K562 (cell line): ENCODE measurements at regions not wholly inside any gene's neighbourhood (a gene's known extent, or its start where the extent isn't known, plus 50 kb on each side); places are given as distances from the start of the nearest gene placed in this dataset.

Experiments
- BACH1 ChIP-seq: fragments of 200-800 bp; sonication (Bioruptor generic); IDR thresholded peaks from 2 replicates; pipeline ENCODE4 v1.6.1; 2016; ENCODE audit warnings: missing genetic modification characterization, missing compliant biosample characterization
- CREB1 ChIP-seq, 2 experiments: sonication (generic) in 1 of 2; formaldehyde crosslinking in 1 of 2; IDR thresholded peaks; 2 replicates each; pipeline versions ENCODE4 v1.6.1 to v1.8.0; 2012 to 2022; ENCODE audit warnings: inconsistent platforms in 1 of 2, mild to moderate bottlenecking in 1 of 2, missing genetic modification reagents in 1 of 2, moderate library complexity in 1 of 2
- CTCF ChIP-seq, 3 experiments: IDR thresholded peaks in 2 of 3; conservative IDR thresholded peaks in 1 of 3; 2 replicates each; pipeline ENCODE4 v1.5.1; 2011 to 2012; ENCODE audit warnings: low read length in 3 of 3, mild to moderate bottlenecking in 3 of 3, control low read depth in 2 of 3, improper control_type of control experiment in 1 of 3, inconsistent platforms in 1 of 3, low read depth in 1 of 3, mixed read lengths in 1 of 3, moderate library complexity in 1 of 3; ENCODE audit not compliant: insufficient read depth in 2 of 3
- DDX20 ChIP-seq: fragments of 450-650 bp; IDR thresholded peaks from 2 replicates; pipeline ENCODE4 v1.6.1; 2016; ENCODE audit warnings: missing genetic modification characterization, low read depth, mild to moderate bottlenecking, missing compliant biosample characterization, moderate library complexity
- ERF ChIP-seq: fragments of 450-650 bp; formaldehyde crosslinking; IDR thresholded peaks from 2 replicates; pipeline ENCODE4 v1.4.0; 2020; ENCODE audit warnings: mild to moderate bottlenecking, mixed read lengths
- KLF10 ChIP-seq: fragments of 250-450 bp; sonication (Bioruptor Pico); IDR thresholded peaks from 2 replicates; pipeline ENCODE4 v1.6.1; 2021; ENCODE audit warnings: matching md5 sums
- MCM3 ChIP-seq: fragments of 450-650 bp; IDR thresholded peaks from 2 replicates; pipeline ENCODE4 v1.6.1; 2016
- MTA2 ChIP-seq: fragments of 450-650 bp; IDR thresholded peaks from 2 replicates; pipeline ENCODE4 v1.6.1; 2016; ENCODE audit warnings: low read depth
- NFYB ChIP-seq: IDR thresholded peaks from 2 replicates; pipeline ENCODE4 v1.6.1; 2011; ENCODE audit warnings: mild to moderate bottlenecking, moderate library complexity; ENCODE audit not compliant: insufficient read length; ENCODE audit errors: extremely low read depth
- SOX6 ChIP-seq: fragments of 450-650 bp; IDR thresholded peaks from 2 replicates; pipeline ENCODE4 v1.6.1; 2014; ENCODE audit warnings: mild to moderate bottlenecking
- ZKSCAN1 ChIP-seq: fragments of 150-350 bp; IDR thresholded peaks from 2 replicates; pipeline ENCODE4 v1.6.1; 2016; ENCODE audit warnings: low read depth, low read length
- TF ChIP-seq, protein P1 (sequence below), 2 experiments: IDR thresholded peaks; 2 replicates each; pipeline ENCODE4 v1.6.1; 2011; ENCODE audit warnings: borderline replicate concordance in 1 of 2, control low read depth in 1 of 2, low read depth in 1 of 2, low read length in 1 of 2, mild to moderate bottlenecking in 1 of 2, mixed read lengths in 1 of 2, moderate library complexity in 1 of 2; ENCODE audit not compliant: insufficient read depth in 1 of 2, insufficient read length in 1 of 2, poor library complexity in 1 of 2, severe bottlenecking in 1 of 2; ENCODE audit errors: extremely low read depth in 1 of 2
- TF ChIP-seq, protein P2 (sequence below): fragments of 250-450 bp; sonication (Bioruptor Pico); IDR thresholded peaks from 2 replicates; pipeline ENCODE4 v1.4.0; 2020; ENCODE audit warnings: mild to moderate bottlenecking, moderate library complexity
- TF ChIP-seq, protein P3 (sequence below): fragments of 250-450 bp; sonication (Bioruptor Pico); IDR thresholded peaks from 2 replicates; pipeline ENCODE4 v1.8.0; 2021; ENCODE audit warnings: mild to moderate bottlenecking, moderate library complexity

DNA sequence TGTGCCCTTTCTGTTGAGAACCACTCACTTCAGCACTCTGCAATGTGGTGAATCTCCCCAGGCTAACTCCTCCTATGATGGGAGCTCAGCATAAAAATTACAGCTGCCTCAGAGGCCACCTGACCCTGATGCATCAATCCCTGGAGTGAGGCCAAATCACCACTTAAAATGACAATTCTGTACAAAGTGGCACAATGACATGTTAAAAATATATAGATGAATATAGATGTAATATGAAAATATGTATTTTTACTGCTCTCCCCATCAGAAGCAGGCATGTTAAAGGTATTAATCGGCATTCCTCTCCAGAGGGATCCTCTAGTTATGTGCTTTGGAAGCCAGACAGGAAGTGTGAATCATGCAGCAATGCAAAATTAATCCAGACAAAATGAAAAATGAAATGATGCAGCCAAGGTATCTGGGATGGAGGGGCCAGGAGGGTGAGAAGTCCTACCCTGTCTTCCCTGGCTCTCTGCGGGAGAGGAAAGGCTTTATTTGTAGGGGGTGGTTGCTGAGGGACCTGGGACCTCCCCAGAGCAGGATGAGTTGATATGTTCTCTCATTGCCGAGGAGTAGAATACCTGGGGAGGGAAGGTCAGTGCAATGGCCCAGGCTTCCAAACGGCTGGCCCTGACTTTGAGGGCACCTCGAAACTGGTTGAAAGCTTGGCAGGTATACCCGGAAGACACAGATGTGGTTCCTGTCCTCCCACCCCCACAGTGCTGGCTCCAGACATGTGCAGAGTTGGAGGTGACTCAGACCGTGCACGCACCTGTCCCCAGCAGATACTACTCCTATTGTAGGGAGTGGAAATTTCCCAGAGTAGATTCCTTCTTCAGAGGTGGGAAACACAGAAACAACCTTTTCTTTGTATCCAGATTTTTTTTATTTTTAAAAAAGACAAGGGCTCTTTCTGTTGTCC, 347.9 kb upstream of the NCAM1 start:
- TF ChIP-seq SOX6 (no peak), CTCF (IDR thresholded peaks at IDR 0.05 in 2 of 3, conservative IDR thresholded peaks at IDR 0.05 in 1 of 3; ENCODE audit: insufficient read depth in 2 of 3, low read depth in 1 of 3, low read length in 3 of 3) (no peak), MCM3 (no peak), DDX20 (tag) (no peak), CREB1 (IDR thresholded peaks at IDR 0.05) (no peak), CREB1 (CRISPR knock-in tag; IDR thresholded peaks at IDR 0.05) (no peak), NFYB (no peak), ZKSCAN1 (no peak), BACH1 (tag) (no peak), ERF (CRISPR knock-in tag) (no peak), KLF10 (CRISPR knock-in tag) (no peak), MTA2 (no peak)
- TF ChIP-seq, protein P1, sequence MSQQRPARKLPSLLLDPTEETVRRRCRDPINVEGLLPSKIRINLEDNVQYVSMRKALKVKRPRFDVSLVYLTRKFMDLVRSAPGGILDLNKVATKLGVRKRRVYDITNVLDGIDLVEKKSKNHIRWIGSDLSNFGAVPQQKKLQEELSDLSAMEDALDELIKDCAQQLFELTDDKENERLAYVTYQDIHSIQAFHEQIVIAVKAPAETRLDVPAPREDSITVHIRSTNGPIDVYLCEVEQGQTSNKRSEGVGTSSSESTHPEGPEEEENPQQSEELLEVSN (IDR thresholded peaks at IDR 0.05; ENCODE audit: borderline replicate concordance in 1 of 2, extremely low read depth in 1 of 2, insufficient read depth in 1 of 2, insufficient read length in 1 of 2, low read depth in 1 of 2, low read length in 1 of 2, poor library complexity in 1 of 2, severe bottlenecking in 1 of 2), result no peak
- TF ChIP-seq, protein P2, sequence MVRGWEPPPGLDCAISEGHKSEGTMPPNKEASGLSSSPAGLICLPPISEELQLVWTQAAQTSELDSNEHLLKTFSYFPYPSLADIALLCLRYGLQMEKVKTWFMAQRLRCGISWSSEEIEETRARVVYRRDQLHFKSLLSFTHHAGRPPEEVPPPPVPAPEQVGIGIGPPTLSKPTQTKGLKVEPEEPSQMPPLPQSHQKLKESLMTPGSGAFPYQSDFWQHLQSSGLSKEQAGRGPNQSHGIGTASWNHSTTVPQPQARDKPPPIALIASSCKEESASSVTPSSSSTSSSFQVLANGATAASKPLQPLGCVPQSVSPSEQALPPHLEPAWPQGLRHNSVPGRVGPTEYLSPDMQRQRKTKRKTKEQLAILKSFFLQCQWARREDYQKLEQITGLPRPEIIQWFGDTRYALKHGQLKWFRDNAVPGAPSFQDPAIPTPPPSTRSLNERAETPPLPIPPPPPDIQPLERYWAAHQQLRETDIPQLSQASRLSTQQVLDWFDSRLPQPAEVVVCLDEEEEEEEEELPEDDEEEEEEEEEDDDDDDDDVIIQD, result no peak
- TF ChIP-seq, protein P3, sequence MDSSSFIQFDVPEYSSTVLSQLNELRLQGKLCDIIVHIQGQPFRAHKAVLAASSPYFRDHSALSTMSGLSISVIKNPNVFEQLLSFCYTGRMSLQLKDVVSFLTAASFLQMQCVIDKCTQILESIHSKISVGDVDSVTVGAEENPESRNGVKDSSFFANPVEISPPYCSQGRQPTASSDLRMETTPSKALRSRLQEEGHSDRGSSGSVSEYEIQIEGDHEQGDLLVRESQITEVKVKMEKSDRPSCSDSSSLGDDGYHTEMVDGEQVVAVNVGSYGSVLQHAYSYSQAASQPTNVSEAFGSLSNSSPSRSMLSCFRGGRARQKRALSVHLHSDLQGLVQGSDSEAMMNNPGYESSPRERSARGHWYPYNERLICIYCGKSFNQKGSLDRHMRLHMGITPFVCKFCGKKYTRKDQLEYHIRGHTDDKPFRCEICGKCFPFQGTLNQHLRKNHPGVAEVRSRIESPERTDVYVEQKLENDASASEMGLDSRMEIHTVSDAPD (CRISPR knock-in tag), result no peak
